CD14-positive monocyte (primary cell): ENCODE measurements at regions not wholly inside any gene's neighbourhood (a gene's known extent, or its start where the extent isn't known, plus 50 kb on each side); places are given as distances from the start of the nearest gene placed in this dataset.

ENCODE experiments used
- DNase-seq, 3 donors: peaks; one replicate each; pipeline ENCODE4 v3.0.0-alpha.2; 2011 to 2022
- H2AFZ ChIP-seq: 2 replicates; pipeline ENCODE4 v1.6.0; 2012; ENCODE audit warnings: mild to moderate bottlenecking, low read depth, low read length, inconsistent platforms; ENCODE audit not compliant: insufficient read depth, poor library complexity, severe bottlenecking
- H3K27ac ChIP-seq, 2 donors: 1 replicate in 1 of 2; 2 replicates in 1 of 2; pipeline ENCODE4 v1.5.1; 2012 to 2013; ENCODE audit warnings: low read length in 2 of 2, control low read depth in 1 of 2, inconsistent platforms in 1 of 2, low read depth in 1 of 2, mild to moderate bottlenecking in 1 of 2
- H3K27me3 ChIP-seq, 2 donors: one replicate each; pipeline versions ENCODE4 v1.6.0 to v1.6.1; 2011 to 2013; ENCODE audit warnings: low read length in 2 of 2; ENCODE audit not compliant: control insufficient read depth in 2 of 2, insufficient read depth in 2 of 2
- H3K36me3 ChIP-seq, 2 donors: replicated peaks in 1 of 2; 1 replicate in 1 of 2; 2 replicates in 1 of 2; pipeline versions ENCODE4 v1.5.1 to v1.6.1; 2012 to 2013; ENCODE audit warnings: low read length in 2 of 2, control low read depth in 1 of 2, inconsistent platforms in 1 of 2, mild to moderate bottlenecking in 1 of 2; ENCODE audit not compliant: insufficient read depth in 2 of 2, control insufficient read depth in 1 of 2
- H3K4me1 ChIP-seq, 2 donors: 1 replicate in 1 of 2; 2 replicates in 1 of 2; pipeline versions ENCODE4 v1.5.1 to v1.6.1; 2012 to 2013; ENCODE audit warnings: low read length in 2 of 2, control low read depth in 1 of 2, inconsistent platforms in 1 of 2, mild to moderate bottlenecking in 1 of 2, moderate library complexity in 1 of 2; ENCODE audit not compliant: insufficient read depth in 2 of 2, control insufficient read depth in 1 of 2
- H3K4me2 ChIP-seq: replicated peaks from 2 replicates; pipeline ENCODE3; 2012; ENCODE audit warnings: low read length, moderate library complexity, mild to moderate bottlenecking; ENCODE audit not compliant: poor library complexity, severe bottlenecking; ENCODE audit errors: extremely low read depth
- H3K4me3 ChIP-seq, 3 experiments: fragments of 200-600 bp in 1 of 3; sonication (generic) in 1 of 3; replicated peaks in 1 of 3; 1 replicate in 2 of 3; 2 replicates in 1 of 3; pipeline ENCODE4 v1.5.1; 2011 to 2013; ENCODE audit warnings: low read length in 3 of 3, mild to moderate bottlenecking in 3 of 3, control low read depth in 2 of 3, low read depth in 2 of 3, inconsistent platforms in 1 of 3, moderate library complexity in 1 of 3
- H3K79me2 ChIP-seq: 2 replicates; pipeline ENCODE4 v1.6.0; 2012; ENCODE audit warnings: mild to moderate bottlenecking, control low read depth, inconsistent platforms, low read length, moderate library complexity; ENCODE audit not compliant: insufficient read depth
- H3K9ac ChIP-seq: 2 replicates; pipeline ENCODE4 v1.6.0; 2017; ENCODE audit warnings: low read length, mild to moderate bottlenecking; ENCODE audit not compliant: insufficient read depth, poor library complexity, severe bottlenecking
- H3K9me3 ChIP-seq, 2 donors: replicated peaks in 1 of 2; 1 replicate in 1 of 2; 2 replicates in 1 of 2; pipeline versions ENCODE4 v1.5.1 to v1.6.1; 2012 to 2013; ENCODE audit warnings: low read length in 2 of 2, control low read depth in 1 of 2; ENCODE audit not compliant: control insufficient read depth in 1 of 2, insufficient read depth in 1 of 2
- H4K20me1 ChIP-seq: 2 replicates; pipeline ENCODE4 v1.6.0; 2012; ENCODE audit warnings: mild to moderate bottlenecking, low read length, control low read depth, moderate library complexity; ENCODE audit not compliant: insufficient read depth
- H3K27ac Mint-ChIP-seq, 7 donors: one replicate each; pipeline ENCODE4 v1.8.0; 2020; ENCODE audit warnings: mild to moderate bottlenecking in 7 of 7, mixed read lengths in 7 of 7, moderate library complexity in 6 of 7, inconsistent platforms in 2 of 7
- H3K27me3 Mint-ChIP-seq, 3 donors: one replicate each; pipeline ENCODE4 v1.8.0; 2021 to 2022; ENCODE audit warnings: low read depth in 3 of 3, mild to moderate bottlenecking in 3 of 3, mixed read lengths in 3 of 3, moderate library complexity in 3 of 3, inconsistent platforms in 1 of 3
- H3K36me3 Mint-ChIP-seq, 2 donors: one replicate each; pipeline ENCODE4 v1.8.0; 2020; ENCODE audit warnings: mixed read lengths in 2 of 2, inconsistent platforms in 1 of 2, mild to moderate bottlenecking in 1 of 2
- H3K4me1 Mint-ChIP-seq: one replicate; pipeline ENCODE4 v1.8.0; 2020; ENCODE audit warnings: mild to moderate bottlenecking, mixed read lengths
- H3K4me3 Mint-ChIP-seq, 2 donors: one replicate each; pipeline ENCODE4 v1.8.0; 2020; ENCODE audit warnings: mild to moderate bottlenecking in 2 of 2, mixed read lengths in 2 of 2, moderate library complexity in 1 of 2
- H3K9me3 Mint-ChIP-seq, 7 donors: one replicate each; pipeline ENCODE4 v1.8.0; 2020 to 2022; ENCODE audit warnings: mixed read lengths in 7 of 7, mild to moderate bottlenecking in 6 of 7, moderate library complexity in 6 of 7, inconsistent platforms in 2 of 7
- WGBS: methylation state at CpG from one replicate; pipeline ENCODE4 v1.1.5; 2013; ENCODE audit warnings: missing lambda C conversion rate; ENCODE audit not compliant: insufficient coverage; 5-methylcytosine and 5-hydroxymethylcytosine counted together
- intact Hi-C, 2 donors: fragments of 100-400 bp; cut with micrococcal nuclease; formaldehyde crosslinking; loops; one replicate each; pipeline versions ENCODE4 v1.15.0 to v1.15.1; 2023
- TF ChIP-seq, protein P1 (sequence below): fragments of 200-600 bp; IDR thresholded peaks from one replicate; pipeline ENCODE4 v1.8.0; 2022; ENCODE audit warnings: antibody characterized with exemption, mild to moderate bottlenecking

- DNase-seq: no peak
- Mint-ChIP-seq H3K9me3 (peaks cover 0 to 3% (median 2%) of the 10 kb centered on the region in 7 donors), H3K4me3 (no peak overlapping the region), H3K36me3 (no peaks in the 10 kb centered on the region), H3K27ac (no peak overlapping the region), H3K4me1 (no peaks in the 10 kb centered on the region), H3K27me3 (no peaks in the 10 kb centered on the region)
- no peak overlapping the region for H3K27ac ChIP-seq
- H2AFZ ChIP-seq: no peak overlapping the region
- H3K36me3 ChIP-seq: no peaks in the 10 kb centered on the region
- H3K9ac ChIP-seq: no peak overlapping the region
- no peak overlapping the region for H3K4me3 ChIP-seq
- no peaks in the 10 kb centered on the region for H3K9me3 ChIP-seq
- TF ChIP-seq, protein P1, sequence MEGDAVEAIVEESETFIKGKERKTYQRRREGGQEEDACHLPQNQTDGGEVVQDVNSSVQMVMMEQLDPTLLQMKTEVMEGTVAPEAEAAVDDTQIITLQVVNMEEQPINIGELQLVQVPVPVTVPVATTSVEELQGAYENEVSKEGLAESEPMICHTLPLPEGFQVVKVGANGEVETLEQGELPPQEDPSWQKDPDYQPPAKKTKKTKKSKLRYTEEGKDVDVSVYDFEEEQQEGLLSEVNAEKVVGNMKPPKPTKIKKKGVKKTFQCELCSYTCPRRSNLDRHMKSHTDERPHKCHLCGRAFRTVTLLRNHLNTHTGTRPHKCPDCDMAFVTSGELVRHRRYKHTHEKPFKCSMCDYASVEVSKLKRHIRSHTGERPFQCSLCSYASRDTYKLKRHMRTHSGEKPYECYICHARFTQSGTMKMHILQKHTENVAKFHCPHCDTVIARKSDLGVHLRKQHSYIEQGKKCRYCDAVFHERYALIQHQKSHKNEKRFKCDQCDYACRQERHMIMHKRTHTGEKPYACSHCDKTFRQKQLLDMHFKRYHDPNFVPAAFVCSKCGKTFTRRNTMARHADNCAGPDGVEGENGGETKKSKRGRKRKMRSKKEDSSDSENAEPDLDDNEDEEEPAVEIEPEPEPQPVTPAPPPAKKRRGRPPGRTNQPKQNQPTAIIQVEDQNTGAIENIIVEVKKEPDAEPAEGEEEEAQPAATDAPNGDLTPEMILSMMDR: no peak
- H3K4me1 ChIP-seq: no peaks in the 10 kb centered on the region
- no peaks in the 10 kb centered on the region for H4K20me1 ChIP-seq
- H3K79me2 ChIP-seq: no peaks in the 10 kb centered on the region
- no peaks in the 10 kb centered on the region for H3K27me3 ChIP-seq
- 80% methylated on average over 1 of the region's 2 CpGs for WGBS
- no peak overlapping the region for H3K4me2 ChIP-seq
- intact Hi-C loops: no loop called here
These were observed 1187.6 kb downstream of the RPA4 start for GRCh38 chrX:98071331-98071730.

DNA sequence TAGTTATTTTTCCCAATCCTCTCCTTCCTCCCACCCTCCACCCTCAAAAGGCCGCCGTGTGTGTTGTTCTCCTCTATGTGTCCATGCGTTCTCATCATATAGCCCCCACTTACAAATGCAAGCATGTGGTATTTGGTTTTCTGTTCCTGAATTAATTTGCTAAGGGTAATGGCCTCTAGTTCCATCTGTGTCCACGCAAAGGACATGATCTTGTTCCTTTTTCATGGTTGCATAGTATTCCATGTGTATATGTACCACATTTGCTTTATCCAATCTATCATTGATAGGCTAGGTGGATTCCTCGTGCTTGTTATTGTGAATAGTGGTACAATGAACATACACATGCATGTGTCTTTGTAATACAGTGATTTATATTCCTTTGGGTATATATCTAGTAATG, 1193.7 kb downstream of the RPA4 start:
- Mint-ChIP-seq H3K27me3 (no peaks in the 10 kb centered on the region), H3K27ac (no peak overlapping the region), H3K4me1 (no peaks in the 10 kb centered on the region), H3K9me3 (peaks cover 0 to 3% (median 0%) of the 10 kb centered on the region in 7 donors), H3K36me3 (no peaks in the 10 kb centered on the region), H3K4me3 (no peak overlapping the region)
- H3K4me1 ChIP-seq: no peaks in the 10 kb centered on the region
- H4K20me1 ChIP-seq: no peaks in the 10 kb centered on the region
- H3K27ac ChIP-seq: no peak overlapping the region
- H3K27me3 ChIP-seq: no peaks in the 10 kb centered on the region
- H3K36me3 ChIP-seq: no peaks in the 10 kb centered on the region
- no CpG with 5 or more reads among the region's 5 CpGs for WGBS
- TF ChIP-seq, protein P1: no peak
- no peak for DNase-seq
- no peak overlapping the region for H2AFZ ChIP-seq
- H3K9me3 ChIP-seq: no peaks in the 10 kb centered on the region
- no peaks in the 10 kb centered on the region for H3K79me2 ChIP-seq
- intact Hi-C loops: no loop called here
- H3K4me3 ChIP-seq: no peak overlapping the region
- no peak overlapping the region for H3K9ac ChIP-seq
- no peak overlapping the region for H3K4me2 ChIP-seq
